G401.6 (cell line): ENCODE measurements at regions not wholly inside any gene's neighbourhood (a gene's known extent, or its start where the extent isn't known, plus 50 kb on each side); places are given as distances from the start of the nearest gene placed in this dataset.

Experiments
- FAIRE-seq: peaks from 2 replicates; lab custom pipeline; 2012; peaks lifted over from hg19 to GRCh38; lab: Jason Lieb, UNC

GRCh38 chr4:153107246-153107645, 97.0 kb upstream of the TRIM2 start:
- no peak for FAIRE-seq

GRCh38 chr4:153109296-153109849, 94.9 kb upstream of the TRIM2 start:
- FAIRE-seq = no peak

- FAIRE-seq = no peak
These were observed 93.5 kb upstream of the TRIM2 start for GRCh38 chr4:153110739-153111138.

- FAIRE-seq = no peak
These were observed 92.7 kb upstream of the TRIM2 start for GRCh38 chr4:153111426-153112040.

- no peak for FAIRE-seq
These were observed 92.2 kb upstream of the TRIM2 start for GRCh38 chr4:153112041-153112441.

- no peak for FAIRE-seq
These were observed 91.0 kb upstream of the TRIM2 start for GRCh38 chr4:153113061-153113837.

GRCh38 chr4:153113838-153114105, 90.5 kb upstream of the TRIM2 start:
- no peak for FAIRE-seq

- FAIRE-seq = no peak
These were observed 89.4 kb upstream of the TRIM2 start for GRCh38 chr4:153114771-153115321.

- FAIRE-seq = no peak
These were observed 88.6 kb upstream of the TRIM2 start for GRCh38 chr4:153115322-153116290.

GRCh38 chr4:153116291-153116680, 88.0 kb upstream of the TRIM2 start:
- FAIRE-seq = no peak

GRCh38 chr4:153116801-153117200, 87.4 kb upstream of the TRIM2 start:
- no peak for FAIRE-seq

GRCh38 chr4:153117554-153117953, 86.7 kb upstream of the TRIM2 start:
- no peak for FAIRE-seq

GRCh38 chr4:153119626-153120025, 84.6 kb upstream of the TRIM2 start:
- no peak for FAIRE-seq

- no peak for FAIRE-seq
These were observed 84.0 kb upstream of the TRIM2 start for GRCh38 chr4:153120235-153120634.

- no peak for FAIRE-seq
These were observed 81.4 kb upstream of the TRIM2 start for GRCh38 chr4:153122855-153123254.

GRCh38 chr4:153126137-153126536, 78.1 kb upstream of the TRIM2 start:
- FAIRE-seq = no peak

GRCh38 chr4:153127760-153128494, 76.3 kb upstream of the TRIM2 start:
- peak; percentile 90 for FAIRE-seq

- no peak for FAIRE-seq
These were observed 72.6 kb upstream of the TRIM2 start for GRCh38 chr4:153131596-153131995.

GRCh38 chr4:153137159-153137558, 67.1 kb upstream of the TRIM2 start:
- no peak for FAIRE-seq

- no peak for FAIRE-seq
These were observed 66.3 kb upstream of the TRIM2 start for GRCh38 chr4:153137677-153138630.

GRCh38 chr4:153138736-153139135, 65.5 kb upstream of the TRIM2 start:
- FAIRE-seq = no peak
